ENCODE measurements at regions not wholly inside any gene's neighbourhood (a gene's known extent, or its start where the extent isn't known, plus 50 kb on each side); places are given as distances from the start of the nearest gene placed in this dataset.
"Not testable (repeated sequence)": the region's sequence is repeated elsewhere in the genome, so short reads cannot be mapped to it uniquely, and the experiment has no call there.

- no peak for DNase-seq
These were observed 592.3 kb downstream of the SH2D4B start for GRCh38 chr10:81130014-81130413.

GRCh38 chr10:81135851-81136250, 598.1 kb downstream of the SH2D4B start:
- DNase-seq: no peak

- no peak for DNase-seq
These were observed 598.6 kb downstream of the SH2D4B start for GRCh38 chr10:81136261-81136660.

- DNase-seq: no peak
These were observed 608.3 kb downstream of the SH2D4B start for GRCh38 chr10:81145975-81146374.

- no peak for DNase-seq
These were observed 608.7 kb downstream of the SH2D4B start for GRCh38 chr10:81146436-81146835.

GRCh38 chr10:81152656-81153055, 615.0 kb downstream of the SH2D4B start:
- DNase-seq: no peak

- no peak for DNase-seq
These were observed 620.0 kb downstream of the SH2D4B start for GRCh38 chr10:81157681-81158080.

GRCh38 chr10:81177651-81178244, 640.0 kb downstream of the SH2D4B start:
- DNase-seq: peak; percentile 9

GRCh38 chr10:81179324-81179723, 641.6 kb downstream of the SH2D4B start:
- DNase-seq: no peak

- DNase-seq: peak; percentile 3
These were observed 642.2 kb downstream of the SH2D4B start for GRCh38 chr10:81179805-81180452.

GRCh38 chr10:81182296-81182695, 644.6 kb downstream of the SH2D4B start:
- no peak for DNase-seq

- DNase-seq: no peak
These were observed 654.6 kb downstream of the SH2D4B start for GRCh38 chr10:81192221-81192788.

GRCh38 chr10:81200801-81201200, 663.1 kb downstream of the SH2D4B start:
- no peak for DNase-seq

GRCh38 chr10:81207359-81207758, 667.6 kb upstream of the NRG3 start:
- not testable (repeated sequence) for DNase-seq

- no peak for DNase-seq
These were observed 661.6 kb upstream of the NRG3 start for GRCh38 chr10:81213370-81213769.

- no peak for DNase-seq
These were observed 659.5 kb upstream of the NRG3 start for GRCh38 chr10:81215498-81215897.

- no peak for DNase-seq
These were observed 658.0 kb upstream of the NRG3 start for GRCh38 chr10:81216949-81217348.

GRCh38 chr10:81218307-81218706, 656.7 kb upstream of the NRG3 start:
- no peak for DNase-seq

- no peak for DNase-seq
These were observed 655.2 kb upstream of the NRG3 start for GRCh38 chr10:81219758-81220157.

- DNase-seq: no peak
These were observed 626.1 kb upstream of the NRG3 start for GRCh38 chr10:81248886-81249285.

GRCh38 chr10:81251457-81252115, 623.4 kb upstream of the NRG3 start:
- no peak for DNase-seq

- not testable (repeated sequence) for DNase-seq
These were observed 610.0 kb upstream of the NRG3 start for GRCh38 chr10:81264991-81265390.

- DNase-seq: no peak
These were observed 604.9 kb upstream of the NRG3 start for GRCh38 chr10:81270051-81270450.
